Activated CD8-positive, alpha-beta memory T cell treated with anti-CD3 and anti-CD28 coated beads for 4 hours (primary cell): ENCODE measurements at regions not wholly inside any gene's neighbourhood (a gene's known extent, or its start where the extent isn't known, plus 50 kb on each side); places are given as distances from the start of the nearest gene placed in this dataset.
"Not testable (repeated sequence)": the region's sequence is repeated elsewhere in the genome, so short reads cannot be mapped to it uniquely, and the experiment has no call there.

Experiments used
- DNase-seq, 2 donors: peaks; one replicate each; pipeline ENCODE4 v3.0.0-alpha.2; 2020; ENCODE audit warnings: low read depth in 2 of 2

DNA sequence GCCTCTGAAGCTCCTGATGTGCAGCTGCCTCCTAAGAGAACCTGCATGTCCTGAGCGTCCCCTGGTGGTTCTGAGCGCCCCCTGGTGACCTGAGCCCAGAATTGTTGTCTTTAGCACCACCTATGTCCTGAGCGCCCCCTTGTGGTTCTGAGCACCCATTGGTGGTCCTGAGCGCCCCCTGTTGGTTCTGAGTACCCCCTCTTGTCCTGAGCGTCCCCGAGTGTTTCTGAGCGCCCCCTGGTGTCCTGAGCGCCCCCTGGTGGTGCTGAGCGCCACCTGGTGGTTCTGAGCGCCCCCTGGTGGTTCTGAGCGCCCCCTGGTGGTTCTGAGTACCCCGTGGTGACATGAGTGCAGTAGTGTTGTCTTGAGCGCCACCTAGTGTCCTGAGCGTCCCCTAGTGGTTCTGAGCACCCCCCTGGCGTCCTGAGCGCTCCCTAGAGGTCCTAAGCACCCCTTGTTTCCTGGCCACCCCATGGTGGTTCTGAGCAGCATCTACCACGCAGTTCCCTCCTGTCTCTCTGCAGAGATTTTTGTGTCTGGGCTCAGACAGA lies 782.5 kb downstream of the TMEM121 start:
- DNase-seq = peak; percentile 20 to 28

DNA sequence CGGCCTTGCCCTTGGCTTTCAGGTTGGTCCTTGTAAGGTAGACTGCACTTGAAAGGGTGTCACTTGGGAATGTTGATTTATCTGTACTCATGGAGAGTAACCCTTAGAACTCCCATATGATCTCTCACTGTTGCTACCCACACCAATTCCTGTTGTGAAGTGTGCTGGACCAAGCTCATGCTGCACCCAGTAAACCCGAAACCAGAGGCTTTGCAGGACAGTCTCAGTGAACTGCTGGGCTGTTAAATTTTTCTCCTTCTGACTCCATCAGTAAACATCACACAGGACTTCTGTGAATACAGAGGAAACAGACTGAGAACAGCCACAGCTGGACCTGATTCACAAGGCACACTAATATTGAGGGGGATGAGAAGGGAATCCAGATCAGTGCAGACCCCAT lies 783.0 kb downstream of the TMEM121 start:
- no peak for DNase-seq

DNA sequence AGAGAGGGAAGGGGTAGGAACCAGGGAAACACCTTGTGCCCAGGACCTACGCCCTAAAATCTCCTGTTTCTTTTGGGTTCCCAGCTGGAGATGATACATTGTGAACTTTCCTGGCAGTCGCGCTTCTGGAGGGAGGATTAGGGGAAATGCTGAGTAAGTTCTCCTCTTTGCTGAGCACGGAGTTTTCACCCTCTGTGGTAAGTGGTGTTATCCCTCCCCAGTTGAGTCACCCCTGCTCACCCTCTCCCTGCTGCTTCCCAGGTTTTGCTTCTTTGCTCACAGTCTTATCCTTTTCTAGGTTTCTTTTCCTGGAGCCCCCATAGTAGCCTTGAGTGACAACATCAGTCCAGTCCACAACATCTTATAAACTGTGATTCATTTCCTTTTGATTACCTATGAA lies 789.1 kb downstream of the TMEM121 start:
- DNase-seq = no peak

DNA sequence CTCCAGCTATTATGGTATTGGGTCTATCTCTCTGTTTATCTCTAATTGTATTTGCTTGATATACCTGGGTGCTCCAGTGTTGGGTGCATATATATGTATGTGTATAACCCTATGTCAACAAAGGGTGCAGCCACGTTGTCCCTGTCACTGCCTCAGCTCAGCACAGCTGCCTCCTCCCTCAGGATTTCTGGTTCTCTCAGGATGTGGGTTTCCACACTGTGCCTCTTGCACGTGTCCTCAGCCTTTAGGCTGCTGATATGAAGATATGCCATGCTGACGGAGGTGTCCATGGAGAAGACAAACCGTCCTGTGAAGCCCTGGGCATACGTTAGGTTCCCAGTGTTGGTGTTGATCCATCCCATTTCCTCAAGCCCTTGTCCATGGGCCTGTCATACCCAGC lies 791.2 kb downstream of the TMEM121 start:
- DNase-seq = no peak

DNA sequence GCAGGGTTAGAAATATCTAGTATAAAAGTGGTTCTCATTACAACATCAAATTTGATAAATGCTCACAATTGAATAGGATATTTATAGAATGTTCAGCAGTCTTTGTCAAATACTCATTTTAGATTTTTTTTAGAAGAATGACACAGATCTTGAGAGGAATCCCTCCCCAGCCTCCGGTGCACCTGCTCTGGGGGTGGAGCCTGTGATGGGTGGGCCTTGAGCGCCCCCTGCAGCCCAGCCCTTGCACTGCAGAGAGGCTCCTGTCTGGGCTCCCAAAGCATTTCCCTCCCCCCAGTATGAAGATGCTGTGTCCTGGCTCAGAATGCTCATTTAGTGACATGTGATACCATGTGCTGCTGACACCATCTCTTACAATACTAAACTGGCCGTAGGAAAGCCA lies 792.3 kb downstream of the TMEM121 start:
- DNase-seq = peak in 1 of 2 donors; percentile 10

DNA sequence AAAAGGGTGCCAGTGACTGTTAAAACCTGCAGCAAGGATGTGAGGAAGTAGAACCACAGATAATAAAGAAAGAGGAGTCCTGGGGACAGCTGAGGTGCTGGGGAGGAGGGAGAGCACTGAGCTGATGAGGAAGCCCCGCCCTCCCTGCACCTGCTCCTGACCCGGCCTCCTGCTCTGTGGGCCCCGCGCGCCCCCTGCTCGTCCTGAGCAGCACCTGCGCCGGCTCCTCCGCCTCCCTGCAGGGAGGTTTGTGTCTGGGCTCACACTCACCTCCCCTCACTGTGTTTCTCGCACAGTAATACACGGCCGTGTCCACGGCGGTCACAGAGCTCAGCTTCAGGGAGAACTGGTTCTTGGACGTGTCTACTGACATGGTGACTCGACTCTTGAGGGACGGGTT lies 797.6 kb downstream of the TMEM121 start:
- DNase-seq = not testable (repeated sequence)

DNA sequence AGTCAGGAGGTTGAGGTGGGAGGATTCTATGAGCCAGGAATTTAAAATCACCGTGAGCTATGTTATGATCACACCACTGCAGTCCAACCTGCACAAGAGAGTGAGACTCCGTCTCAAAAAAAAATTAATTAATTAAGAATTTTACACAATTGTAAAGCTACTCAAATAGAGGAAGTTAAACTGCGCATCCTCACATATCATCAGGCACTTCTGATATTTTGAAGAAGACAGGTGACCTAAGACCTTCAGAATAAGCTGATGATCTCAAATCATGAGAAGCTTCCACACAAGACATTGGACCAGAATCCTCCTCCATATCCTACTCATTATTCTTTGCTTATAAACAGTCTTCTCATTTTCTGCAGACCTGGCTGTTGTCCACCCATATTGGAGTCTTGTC lies 800.9 kb downstream of the TMEM121 start:
- DNase-seq = no peak

DNA sequence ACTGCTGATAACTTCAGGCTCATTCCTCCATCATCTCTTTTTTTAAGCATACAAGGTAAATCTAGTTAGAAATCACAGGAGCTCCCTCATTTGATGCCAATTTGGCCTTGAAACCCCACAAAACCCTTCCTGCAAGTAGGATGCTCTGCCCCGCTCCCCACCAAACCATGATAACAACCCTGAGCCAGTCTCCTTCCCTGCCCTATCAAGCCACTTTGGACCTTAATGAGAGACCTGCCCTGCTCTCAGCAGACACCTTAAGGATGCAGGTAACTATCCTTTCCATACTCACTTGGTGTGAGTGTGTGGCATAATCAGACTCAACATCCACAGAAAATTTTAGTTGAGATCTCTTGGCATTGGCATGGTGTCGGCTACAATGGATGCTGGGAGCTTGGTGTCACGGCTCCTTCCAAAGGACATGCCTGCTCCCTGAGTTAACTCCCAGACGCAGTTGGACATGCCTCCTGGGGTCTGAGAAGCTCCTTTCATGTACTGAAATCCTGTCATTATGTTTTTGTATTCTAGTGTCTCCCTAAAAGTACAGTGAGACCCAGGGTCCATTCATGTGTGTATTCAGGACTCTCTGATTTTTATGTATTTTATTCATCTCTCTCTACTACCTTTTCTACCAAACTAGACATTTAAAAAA lies 801.4 kb downstream of the TMEM121 start:
- DNase-seq = not testable (repeated sequence)

DNA sequence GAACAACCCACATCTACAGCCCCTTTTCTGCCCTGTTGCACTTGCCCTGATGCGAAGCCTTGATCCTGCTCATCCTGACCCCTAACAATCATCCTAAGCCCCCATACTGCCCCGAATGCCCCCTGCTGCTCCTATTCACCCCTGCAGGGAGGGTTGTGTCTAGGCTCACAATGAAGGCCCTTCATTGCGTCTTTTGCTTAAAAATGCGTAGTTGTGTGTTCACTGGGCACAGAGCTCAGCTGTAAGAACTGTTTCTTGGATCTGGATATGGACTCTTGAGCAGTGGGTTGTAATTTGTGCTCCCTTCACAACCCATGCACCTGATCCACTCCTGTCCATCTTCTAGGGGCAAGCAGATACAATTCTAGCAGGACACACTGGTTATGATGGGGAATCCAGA lies 802.9 kb downstream of the TMEM121 start:
- DNase-seq = not testable (repeated sequence)

DNA sequence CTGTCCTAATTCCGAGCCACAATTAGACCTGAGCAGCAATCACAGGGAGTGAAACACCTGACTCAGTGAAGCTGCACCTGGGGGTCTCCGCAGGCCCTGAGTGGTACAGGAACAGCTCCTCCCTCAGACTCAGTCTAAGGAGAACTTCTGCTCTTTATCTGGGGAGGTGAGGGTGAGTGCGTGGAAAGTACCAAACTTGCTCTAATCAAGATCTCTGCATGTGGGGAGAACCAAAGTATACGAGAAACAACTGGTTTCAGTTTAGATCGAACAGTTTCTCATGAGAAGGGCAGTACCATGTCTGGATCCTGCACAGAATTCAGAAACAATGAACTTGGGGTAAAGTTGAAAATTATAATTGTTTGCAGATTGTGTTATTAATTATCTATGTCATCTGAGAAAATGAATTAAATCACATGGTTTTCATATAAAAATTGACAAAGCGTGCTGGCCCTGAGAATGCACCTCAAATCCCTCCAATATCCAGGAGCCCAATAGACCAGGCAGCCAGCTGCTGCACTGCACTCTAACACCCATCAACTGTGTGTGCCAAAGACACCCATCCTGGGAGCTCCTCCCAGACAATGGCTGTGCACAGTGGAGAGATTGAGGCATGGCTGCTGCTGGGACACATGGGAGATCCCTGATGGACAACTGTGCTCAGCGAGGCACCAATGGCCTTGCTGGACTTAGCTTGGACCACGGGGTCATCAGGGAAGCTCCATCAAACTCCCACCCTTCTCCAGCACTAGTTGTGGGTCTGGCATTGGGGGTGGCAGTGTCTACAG lies 803.8 kb downstream of the TMEM121 start:
- not testable (repeated sequence) for DNase-seq

DNA sequence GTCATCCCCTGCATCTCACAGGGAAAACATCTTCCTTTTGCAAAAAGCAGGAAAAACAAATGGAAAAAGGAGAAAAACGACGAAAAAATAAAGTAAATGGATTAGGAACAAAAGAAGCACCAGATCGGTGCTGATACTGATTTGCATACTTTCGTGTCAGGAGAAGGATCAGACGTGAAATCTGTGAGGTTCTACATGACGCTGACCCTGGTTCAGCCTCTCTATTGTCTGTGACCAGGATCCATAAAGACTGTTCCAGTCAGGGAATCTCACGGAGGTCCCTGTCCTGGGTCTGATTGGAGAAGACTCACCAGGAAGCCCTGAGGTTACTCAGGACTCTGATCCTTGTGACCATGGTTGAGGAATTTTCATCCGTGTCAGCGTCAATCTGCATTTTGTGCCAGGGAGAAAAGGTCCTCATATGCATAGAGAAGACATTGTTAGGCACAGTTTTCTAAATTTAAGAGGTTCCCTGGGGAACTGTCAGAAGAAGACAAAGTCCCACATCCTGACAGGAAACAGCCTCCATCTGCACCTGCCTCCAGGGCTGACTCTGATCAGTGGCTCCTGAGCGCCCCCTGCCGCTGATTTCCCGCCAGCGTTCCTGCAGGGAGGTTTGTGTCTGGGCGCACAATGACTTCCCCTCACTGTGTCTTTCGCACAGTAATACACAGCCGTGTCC lies 808.2 kb downstream of the TMEM121 start:
- peak; percentile 31 to 33 for DNase-seq

DNA sequence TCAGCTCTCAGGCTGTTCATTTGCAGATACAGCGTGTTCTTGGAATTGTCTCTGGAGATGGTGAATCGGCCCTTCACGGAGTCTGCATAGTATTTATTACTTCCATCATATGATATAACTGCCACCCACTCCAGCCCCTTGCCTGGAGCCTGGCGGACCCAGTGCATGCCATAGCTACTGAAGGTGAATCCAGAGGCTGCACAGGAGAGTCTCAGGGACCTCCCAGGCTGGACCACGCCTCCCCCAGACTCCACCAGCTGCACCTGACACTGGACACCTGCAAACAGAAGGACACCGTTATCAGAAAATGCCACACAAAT lies 808.7 kb downstream of the TMEM121 start:
- DNase-seq = not testable (repeated sequence)

DNA sequence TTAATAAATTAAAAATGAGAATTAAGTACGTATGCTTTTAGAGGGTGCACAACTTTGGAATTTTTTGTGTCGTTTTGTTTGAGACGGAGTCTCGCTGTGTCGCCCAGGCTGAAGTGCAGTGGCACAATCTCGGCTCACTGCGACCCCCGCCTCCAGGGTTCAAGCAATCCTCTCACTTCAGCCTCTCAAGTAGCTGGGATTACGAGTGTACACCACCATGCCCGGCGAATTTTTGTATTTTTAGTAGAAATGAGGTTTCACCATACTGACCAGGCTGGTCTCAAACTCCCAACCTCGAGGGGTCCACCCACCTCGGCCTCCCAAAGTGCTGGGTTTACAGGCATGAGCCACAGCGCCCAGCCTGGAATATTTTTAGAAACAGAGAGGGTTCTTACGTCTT lies 812.4 kb downstream of the TMEM121 start:
- DNase-seq = not testable (repeated sequence)

DNA sequence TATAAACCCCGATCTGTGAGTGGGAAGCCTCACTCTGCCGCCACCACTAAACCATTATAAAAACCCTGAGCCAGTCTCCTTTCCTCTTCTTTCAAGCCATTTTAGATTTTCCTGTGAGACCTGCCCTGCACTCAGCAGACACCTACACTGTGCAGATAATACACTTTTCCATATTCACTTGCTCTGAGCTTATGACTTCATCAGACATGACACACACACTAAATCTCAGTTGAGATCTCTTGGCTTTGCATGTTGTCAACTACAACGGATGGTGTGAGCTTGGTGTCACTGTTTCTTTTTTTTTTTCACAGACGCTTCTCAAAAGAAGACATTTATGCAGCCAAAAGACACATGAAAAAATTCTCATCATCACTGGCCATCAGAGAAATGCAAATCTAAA lies 814.3 kb downstream of the TMEM121 start:
- not testable (repeated sequence) for DNase-seq

DNA sequence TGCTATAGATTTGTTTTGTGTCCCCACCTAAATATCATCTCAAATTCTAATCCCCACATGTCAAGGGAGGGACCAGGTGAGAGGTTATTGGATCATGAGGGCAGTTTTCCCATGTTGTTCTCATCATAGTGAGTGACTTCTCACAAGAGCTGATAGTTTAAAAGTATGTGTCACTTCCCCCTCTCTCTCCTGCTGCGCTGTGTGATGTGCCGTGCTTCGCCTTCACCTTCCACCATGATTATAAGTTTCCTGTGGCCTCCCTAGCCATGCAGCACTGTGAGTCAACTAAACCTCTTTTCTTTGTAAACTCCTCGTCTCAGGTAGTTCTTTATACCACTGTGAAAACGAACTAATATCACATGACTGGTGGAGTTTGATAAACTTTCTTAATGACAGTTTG lies 814.8 kb downstream of the TMEM121 start:
- not testable (repeated sequence) for DNase-seq

DNA sequence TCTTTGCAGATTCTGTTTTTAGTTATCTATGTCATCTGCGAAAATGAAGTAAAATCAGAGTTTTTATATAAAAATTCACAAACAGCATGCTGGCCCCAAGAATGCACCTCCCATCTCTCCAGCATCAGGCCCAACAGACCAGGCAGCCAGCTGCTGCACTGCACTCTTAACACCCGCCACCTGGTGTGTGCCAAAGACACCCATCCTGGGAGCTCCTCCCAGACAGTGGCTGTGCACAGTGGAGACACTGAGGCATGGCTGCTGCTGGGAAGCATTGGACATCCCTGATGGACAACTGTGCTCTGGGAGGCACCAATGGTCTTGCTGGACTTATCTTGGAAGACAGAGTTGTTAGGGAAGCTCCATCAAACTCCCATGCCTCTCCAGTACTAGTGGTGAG lies 817.2 kb downstream of the TMEM121 start:
- no peak for DNase-seq

DNA sequence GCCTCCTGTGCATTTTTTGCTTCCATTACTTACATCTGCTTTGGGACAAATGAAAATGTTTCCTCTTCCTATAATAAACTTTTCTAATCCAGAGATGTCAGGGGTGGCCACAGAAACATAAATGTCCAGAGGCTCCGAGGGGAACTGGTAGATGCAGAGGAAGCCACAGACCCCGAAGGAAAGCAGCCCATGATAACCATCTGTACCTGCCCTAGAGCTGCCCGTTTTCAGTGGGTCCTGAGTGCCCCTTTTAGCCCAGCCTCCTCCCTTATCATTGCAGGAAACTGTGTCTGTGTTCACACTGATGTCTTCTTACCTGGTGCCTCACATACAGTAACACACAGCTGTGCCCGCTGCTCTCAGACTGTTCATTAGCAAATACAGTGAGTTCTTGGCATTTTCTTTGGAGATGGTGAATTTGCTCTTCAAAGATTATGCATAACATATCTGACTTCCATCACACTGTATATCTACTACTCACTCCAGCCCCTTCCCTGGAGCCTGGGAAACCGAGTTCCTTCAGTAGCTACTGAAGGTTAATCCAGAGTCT lies 817.8 kb downstream of the TMEM121 start:
- DNase-seq = not testable (repeated sequence)

DNA sequence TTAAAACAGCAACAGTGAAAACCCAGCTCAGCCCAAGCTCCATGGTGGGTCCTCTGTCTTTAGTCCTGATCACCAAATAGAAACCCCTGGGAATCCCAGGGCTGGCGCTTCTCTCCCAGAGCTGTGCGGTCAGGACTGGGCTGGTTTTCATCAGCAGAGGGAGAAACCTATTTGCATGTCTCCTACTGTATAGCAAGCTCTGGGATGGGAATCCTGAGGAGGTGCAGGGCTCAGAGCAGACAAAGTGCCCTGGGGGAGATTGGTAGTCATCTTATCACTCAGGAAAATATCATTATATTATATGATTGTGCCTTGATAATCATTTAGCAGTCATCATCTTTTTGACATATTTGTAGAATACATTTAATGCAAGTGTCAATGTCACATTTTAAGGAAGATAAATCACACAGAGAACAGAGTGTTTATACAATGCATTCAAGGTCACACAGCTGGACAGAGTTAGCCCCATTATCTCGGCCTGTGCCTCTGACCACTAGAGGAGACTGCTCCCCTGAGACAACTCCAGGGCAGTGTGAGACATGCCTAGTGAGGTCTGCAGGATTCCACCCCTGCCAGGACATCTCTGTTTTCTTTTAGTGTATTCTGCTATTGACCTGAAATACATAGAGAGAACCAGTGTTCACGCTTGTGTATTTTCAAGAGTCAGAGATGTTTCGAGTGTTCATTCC lies 818.6 kb downstream of the TMEM121 start:
- not testable (repeated sequence) for DNase-seq

DNA sequence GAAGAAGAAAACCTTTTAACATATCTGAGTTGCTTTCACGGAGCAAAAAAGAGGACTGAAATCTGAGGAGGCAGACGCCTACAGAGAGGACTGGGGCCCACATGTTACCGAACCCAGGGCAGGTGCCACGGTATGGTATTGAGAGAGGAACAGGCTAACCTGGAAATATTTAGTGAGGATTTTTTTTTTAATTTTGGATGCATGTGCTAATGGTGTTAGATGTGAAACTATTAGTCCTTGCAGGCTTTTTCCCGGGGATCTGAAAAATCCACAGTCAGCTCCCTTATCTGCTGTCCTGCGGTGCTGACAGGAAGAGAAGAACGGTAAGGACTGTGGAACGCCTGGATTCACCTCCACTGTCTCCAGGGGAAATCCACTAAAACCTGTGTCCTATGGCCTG lies 819.7 kb downstream of the TMEM121 start:
- no peak for DNase-seq

DNA sequence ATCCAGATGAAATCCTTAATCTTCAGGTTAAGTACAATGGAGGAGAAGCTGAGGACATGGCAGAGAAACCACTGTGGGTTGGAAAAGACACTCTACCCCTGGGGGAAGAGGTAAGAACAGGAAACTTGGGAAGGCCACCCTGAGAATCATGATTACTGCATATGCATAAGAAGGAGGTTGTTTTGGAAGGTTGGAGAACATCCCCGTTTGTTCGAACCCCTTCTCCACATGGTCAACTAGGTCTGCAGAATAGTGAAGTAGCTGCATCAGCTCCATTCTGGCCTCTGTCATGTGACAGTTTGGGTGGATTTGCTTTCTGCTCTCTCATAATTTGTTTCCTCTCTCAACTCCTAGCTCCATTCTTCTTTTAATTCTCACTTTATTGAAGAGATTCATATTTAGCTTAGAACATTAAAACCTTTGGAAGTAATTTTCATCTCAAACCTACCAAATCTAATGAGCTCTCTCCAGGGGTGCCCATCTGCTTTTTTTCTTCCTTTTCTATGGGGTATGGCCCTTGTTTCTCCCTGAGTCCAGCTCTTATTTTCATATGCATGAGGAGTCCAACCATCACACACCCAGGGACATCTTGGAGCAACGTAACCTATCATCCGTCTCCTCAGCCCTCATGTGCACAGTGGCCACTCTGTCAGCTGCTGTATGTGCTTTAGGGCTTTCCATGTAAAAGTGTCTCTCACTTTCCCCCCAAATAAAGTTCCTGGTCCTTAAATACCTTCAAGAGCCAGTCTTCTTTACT lies 820.3 kb downstream of the TMEM121 start:
- no peak for DNase-seq

DNA sequence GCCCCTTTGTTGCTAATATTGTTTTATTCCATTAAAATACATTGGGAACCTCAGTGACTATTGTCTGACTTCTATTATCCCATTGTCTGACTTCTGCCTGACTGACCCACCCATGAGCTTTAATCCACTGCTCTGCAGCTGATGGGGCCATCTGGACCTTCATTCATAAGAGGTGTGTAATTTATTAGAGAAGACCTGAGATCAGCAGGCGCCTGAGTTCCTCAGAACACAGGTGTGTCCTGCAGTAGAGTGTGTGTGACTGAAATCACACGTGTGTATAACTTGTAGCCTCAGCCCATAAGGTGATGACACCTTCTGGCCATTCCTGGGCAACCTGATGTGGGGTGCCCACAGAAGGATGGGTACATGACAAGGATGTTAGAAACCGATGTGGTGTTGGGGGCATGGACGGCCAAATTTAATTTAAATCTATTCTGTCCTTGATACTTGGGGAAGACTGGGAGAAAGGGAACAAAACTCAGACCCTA lies 821.0 kb downstream of the TMEM121 start:
- no peak for DNase-seq
